ENCODE measurements at regions not wholly inside any gene's neighbourhood (a gene's known extent, or its start where the extent isn't known, plus 50 kb on each side); places are given as distances from the start of the nearest gene placed in this dataset.

GRCh38 chr7:25430200-25430931, 202.1 kb upstream of the NPVF start:
- no peak for DNase-seq (ENCODE audit: low spot score)
- no peak overlapping the region for H3K4me3 Mint-ChIP-seq (ENCODE audit: unreplicated experiment)
- no peak overlapping the region for H3K27ac Mint-ChIP-seq (ENCODE audit: unreplicated experiment)
- H3K4me1 Mint-ChIP-seq (ENCODE audit: unreplicated experiment), result peaks cover 11% of the 10 kb centered on the region
- no peaks in the 10 kb centered on the region for H3K36me3 Mint-ChIP-seq (ENCODE audit: low read depth, unreplicated experiment)
- H3K27me3 Mint-ChIP-seq (ENCODE audit: unreplicated experiment), result no peaks in the 10 kb centered on the region
- no peak for TF ChIP-seq CTCF (IDR thresholded peaks at IDR 0.05; ENCODE audit: unreplicated experiment)
- H3K9me3 Mint-ChIP-seq (ENCODE audit: unreplicated experiment), result no peaks in the 10 kb centered on the region

- H3K27ac Mint-ChIP-seq (ENCODE audit: unreplicated experiment), result no peak overlapping the region
- H3K4me3 Mint-ChIP-seq (ENCODE audit: unreplicated experiment), result no peak overlapping the region
- peaks cover 11% of the 10 kb centered on the region for H3K4me1 Mint-ChIP-seq (ENCODE audit: unreplicated experiment)
- no peaks in the 10 kb centered on the region for H3K27me3 Mint-ChIP-seq (ENCODE audit: unreplicated experiment)
- DNase-seq (ENCODE audit: low spot score), result no peak
- TF ChIP-seq CTCF (IDR thresholded peaks at IDR 0.05; ENCODE audit: unreplicated experiment), result no peak
- H3K36me3 Mint-ChIP-seq (ENCODE audit: low read depth, unreplicated experiment), result no peaks in the 10 kb centered on the region
- no peaks in the 10 kb centered on the region for H3K9me3 Mint-ChIP-seq (ENCODE audit: unreplicated experiment)
These were observed 203.7 kb upstream of the NPVF start for GRCh38 chr7:25431956-25432450.

GRCh38 chr7:25432807-25433206, 204.5 kb upstream of the NPVF start:
- Mint-ChIP-seq H3K4me1 (ENCODE audit: unreplicated experiment) (peaks cover 7% of the 10 kb centered on the region), H3K4me3 (ENCODE audit: unreplicated experiment) (no peak overlapping the region), H3K27me3 (ENCODE audit: unreplicated experiment) (no peaks in the 10 kb centered on the region), H3K36me3 (ENCODE audit: low read depth, unreplicated experiment) (no peaks in the 10 kb centered on the region), H3K9me3 (ENCODE audit: unreplicated experiment) (no peaks in the 10 kb centered on the region), H3K27ac (ENCODE audit: unreplicated experiment) (no peak overlapping the region)
- no peak for DNase-seq (ENCODE audit: low spot score)
- no peak for TF ChIP-seq CTCF (IDR thresholded peaks at IDR 0.05; ENCODE audit: unreplicated experiment)

GRCh38 chr7:25436413-25436812, 208.1 kb upstream of the NPVF start:
- DNase-seq (ENCODE audit: low spot score), result no peak
- no peaks in the 10 kb centered on the region for H3K36me3 Mint-ChIP-seq (ENCODE audit: low read depth, unreplicated experiment)
- no peak for TF ChIP-seq CTCF (IDR thresholded peaks at IDR 0.05; ENCODE audit: unreplicated experiment)
- H3K9me3 Mint-ChIP-seq (ENCODE audit: unreplicated experiment), result no peaks in the 10 kb centered on the region
- H3K4me3 Mint-ChIP-seq (ENCODE audit: unreplicated experiment), result no peak overlapping the region
- H3K27me3 Mint-ChIP-seq (ENCODE audit: unreplicated experiment), result peaks cover 3% of the 10 kb centered on the region
- no peak overlapping the region for H3K27ac Mint-ChIP-seq (ENCODE audit: unreplicated experiment)
- no peaks in the 10 kb centered on the region for H3K4me1 Mint-ChIP-seq (ENCODE audit: unreplicated experiment)

GRCh38 chr7:25437308-25437707, 209.0 kb upstream of the NPVF start:
- no peak overlapping the region for H3K27ac Mint-ChIP-seq (ENCODE audit: unreplicated experiment)
- H3K27me3 Mint-ChIP-seq (ENCODE audit: unreplicated experiment), result peaks cover 3% of the 10 kb centered on the region
- H3K36me3 Mint-ChIP-seq (ENCODE audit: low read depth, unreplicated experiment), result no peaks in the 10 kb centered on the region
- no peaks in the 10 kb centered on the region for H3K4me1 Mint-ChIP-seq (ENCODE audit: unreplicated experiment)
- H3K4me3 Mint-ChIP-seq (ENCODE audit: unreplicated experiment), result no peak overlapping the region
- H3K9me3 Mint-ChIP-seq (ENCODE audit: unreplicated experiment), result peaks cover 2% of the 10 kb centered on the region
- DNase-seq (ENCODE audit: low spot score), result no peak
- TF ChIP-seq CTCF (IDR thresholded peaks at IDR 0.05; ENCODE audit: unreplicated experiment), result no peak
